IMR-90 (cell line): ENCODE measurements at regions not wholly inside any gene's neighbourhood (a gene's known extent, or its start where the extent isn't known, plus 50 kb on each side); places are given as distances from the start of the nearest gene placed in this dataset.

ENCODE experiments used
- ATAC-seq: fragments of 200-7000 bp; cut with Tn5 transposase; 2 replicates; pipeline ENCODE4 v1.9.1; 2020; ENCODE audit warnings: low read depth, mild to moderate bottlenecking, moderate library complexity
- BruUV-seq: library from RNA; stranded (reverse); fragments of 400-500 nt; replicated peaks from 2 replicates; lab custom pipeline; 2021; lab: Mats Ljungman, UMichigan
- CTCF ChIA-PET: fragments of 300-600 bp; formaldehyde crosslinking; extraction: SDS; loops from one replicate; lab custom pipeline; 2021; ENCODE audit warnings: antibody characterized with exemption; lab: Yijun Ruan, JAX
- POLR2A ChIA-PET: fragments of 300-600 bp; sonication (Branson Sonifier 250); formaldehyde crosslinking; loops from one replicate; lab custom pipeline; 2022; ENCODE audit warnings: antibody characterized with exemption; ENCODE audit not compliant: unreplicated experiment; lab: Charles Lee
- DNase-seq: peaks from one replicate; pipeline ENCODE4 v3.0.0; 2013
- H2AFZ ChIP-seq: replicated peaks from 2 replicates; pipeline ENCODE3; 2013; ENCODE audit warnings: low read length, mild to moderate bottlenecking; ENCODE audit not compliant: poor library complexity
- H2AK5ac ChIP-seq: 2 replicates; pipeline ENCODE4 v1.6.1; 2013; ENCODE audit warnings: low read depth, low read length, inconsistent platforms
- H2AK9ac ChIP-seq: replicated peaks from 2 replicates; pipeline ENCODE3; 2013; ENCODE audit warnings: mild to moderate bottlenecking, low read depth, low read length, moderate library complexity; ENCODE audit not compliant: poor library complexity
- H2BK120ac ChIP-seq: 2 replicates; pipeline ENCODE4 v1.6.1; 2013; ENCODE audit warnings: low read depth, low read length, inconsistent platforms
- H2BK15ac ChIP-seq: 3 replicates; pipeline ENCODE4 v1.6.1; 2013; ENCODE audit warnings: low read depth, low read length, inconsistent platforms
- H2BK20ac ChIP-seq: 2 replicates; pipeline ENCODE4 v1.6.1; 2013; ENCODE audit warnings: low read depth, mild to moderate bottlenecking, inconsistent platforms, low read length, moderate library complexity
- H2BK5ac ChIP-seq: 2 replicates; pipeline ENCODE4 v1.6.1; 2013; ENCODE audit warnings: mild to moderate bottlenecking, low read depth, low read length, inconsistent platforms; ENCODE audit not compliant: poor library complexity, severe bottlenecking
- H3K14ac ChIP-seq: replicated peaks from 2 replicates; pipeline ENCODE4 v1.6.1; 2013; ENCODE audit warnings: low read depth, low read length, inconsistent platforms
- H3K18ac ChIP-seq: 2 replicates; pipeline ENCODE4 v1.6.1; 2013; ENCODE audit warnings: low read depth, low read length, control low read depth
- H3K23ac ChIP-seq: 2 replicates; pipeline ENCODE4 v1.6.1; 2013; ENCODE audit warnings: low read depth, low read length, inconsistent platforms
- H3K27ac ChIP-seq: 2 replicates; pipeline ENCODE4 v1.5.1; 2013; ENCODE audit warnings: mild to moderate bottlenecking, control low read depth, low read length; ENCODE audit not compliant: insufficient read depth
- H3K27me3 ChIP-seq: 2 replicates; pipeline ENCODE4 v1.6.1; 2013; ENCODE audit warnings: low read length; ENCODE audit not compliant: control insufficient read depth, insufficient read depth
- H3K36me3 ChIP-seq: 2 replicates; pipeline ENCODE4 v1.6.1; 2013; ENCODE audit warnings: low read length, mixed read lengths; ENCODE audit not compliant: control insufficient read depth, insufficient read depth
- H3K4ac ChIP-seq: 2 replicates; pipeline ENCODE4 v1.6.1; 2013; ENCODE audit warnings: low read depth, low read length, inconsistent platforms
- H3K4me1 ChIP-seq: 2 replicates; pipeline ENCODE4 v1.6.1; 2013; ENCODE audit warnings: low read length, mixed read lengths; ENCODE audit not compliant: control insufficient read depth, insufficient read depth
- H3K4me2 ChIP-seq: 2 replicates; pipeline ENCODE4 v1.6.1; 2013; ENCODE audit warnings: low read depth, mild to moderate bottlenecking, control low read depth, low read length, moderate library complexity
- H3K4me3 ChIP-seq: 2 replicates; pipeline ENCODE4 v1.5.1; 2013; ENCODE audit warnings: low read depth, mild to moderate bottlenecking, control low read depth, low read length, moderate library complexity; ENCODE audit not compliant: insufficient read depth
- H3K56ac ChIP-seq: 2 replicates; pipeline ENCODE4 v1.6.1; 2013; ENCODE audit warnings: low read length, inconsistent platforms; ENCODE audit not compliant: insufficient read depth; ENCODE audit errors: extremely low read depth
- H3K79me1 ChIP-seq, 2 experiments: 2 replicates each; pipeline ENCODE4 v1.6.1; 2013; ENCODE audit warnings: low read length in 2 of 2, inconsistent platforms in 1 of 2, low read depth in 1 of 2
- H3K9ac ChIP-seq: 2 replicates; pipeline ENCODE4 v1.6.1; 2013; ENCODE audit warnings: low read depth, low read length, control low read depth
- H3K9me1 ChIP-seq: 2 replicates; pipeline ENCODE4 v1.6.1; 2013; ENCODE audit warnings: low read length, inconsistent platforms; ENCODE audit not compliant: insufficient read depth
- H3K9me3 ChIP-seq: 2 replicates; pipeline ENCODE4 v1.6.1; 2013; ENCODE audit warnings: low read length; ENCODE audit not compliant: control insufficient read depth, insufficient read depth
- H4K20me1 ChIP-seq: 2 replicates; pipeline ENCODE4 v1.6.1; 2013; ENCODE audit warnings: low read length, inconsistent platforms; ENCODE audit not compliant: insufficient read depth
- H4K5ac ChIP-seq: 2 replicates; pipeline ENCODE4 v1.6.1; 2013; ENCODE audit warnings: mild to moderate bottlenecking, low read depth, low read length, control low read depth
- H4K8ac ChIP-seq, 2 experiments: 2 replicates each; pipeline ENCODE4 v1.6.1; 2013; ENCODE audit warnings: low read depth in 2 of 2, low read length in 2 of 2, control low read depth in 1 of 2, inconsistent platforms in 1 of 2
- H4K91ac ChIP-seq: 2 replicates; pipeline ENCODE4 v1.6.1; 2013; ENCODE audit warnings: low read depth, low read length, inconsistent platforms; ENCODE audit not compliant: insufficient read depth
- BHLHE40 ChIP-seq: fragments of 150-350 bp; IDR thresholded peaks from 2 replicates; pipeline ENCODE4 v1.6.1; 2016; ENCODE audit warnings: mild to moderate bottlenecking, low read depth, low read length
- CEBPB ChIP-seq: IDR thresholded peaks from 2 replicates; pipeline ENCODE4 v1.6.1; 2012; ENCODE audit warnings: low read depth, low read length, improper control_type of control experiment
- CHD1 ChIP-seq: IDR thresholded peaks from 2 replicates; pipeline ENCODE4 v1.6.1; 2012; ENCODE audit warnings: low read depth, low read length, improper control_type of control experiment
- CTCF ChIP-seq: conservative IDR thresholded peaks from 2 replicates; pipeline ENCODE4 v1.5.1; 2012; ENCODE audit warnings: mild to moderate bottlenecking, low read depth, low read length, improper control_type of control experiment
- ELK1 ChIP-seq: fragments of 150-350 bp; IDR thresholded peaks from 2 replicates; pipeline ENCODE4 v1.6.1; 2016; ENCODE audit warnings: low read depth, mild to moderate bottlenecking, low read length, moderate library complexity, borderline replicate concordance
- FOS ChIP-seq: fragments of 150-350 bp; IDR thresholded peaks from 2 replicates; pipeline ENCODE4 v1.6.1; 2016; ENCODE audit warnings: low read depth, low read length
- MAFK ChIP-seq: IDR thresholded peaks from 2 replicates; pipeline ENCODE4 v1.6.1; 2012; ENCODE audit warnings: low read depth, low read length, improper control_type of control experiment
- MAZ ChIP-seq: IDR thresholded peaks from 2 replicates; pipeline ENCODE4 v1.6.1; 2012; ENCODE audit warnings: low read depth, mild to moderate bottlenecking, low read length, improper control_type of control experiment, moderate library complexity, borderline replicate concordance
- MXI1 ChIP-seq: IDR thresholded peaks from 2 replicates; pipeline ENCODE4 v1.6.1; 2012; ENCODE audit warnings: low read depth, mild to moderate bottlenecking, low read length, moderate library complexity, borderline replicate concordance
- NFE2L2 ChIP-seq: fragments of 150-350 bp; IDR thresholded peaks from 2 replicates; pipeline ENCODE4 v1.6.1; 2016; ENCODE audit warnings: low read depth, mild to moderate bottlenecking, low read length
- POLR2A ChIP-seq: IDR thresholded peaks from 2 replicates; pipeline ENCODE4 v1.6.1; 2012; ENCODE audit warnings: mild to moderate bottlenecking, low read depth, low read length
- RAD21 ChIP-seq: IDR thresholded peaks from 2 replicates; pipeline ENCODE4 v1.6.1; 2012; ENCODE audit warnings: low read length, improper control_type of control experiment
- RCOR1 ChIP-seq: IDR thresholded peaks from 2 replicates; pipeline ENCODE4 v1.6.1; 2012; ENCODE audit warnings: mild to moderate bottlenecking, low read length, improper control_type of control experiment; ENCODE audit not compliant: insufficient replicate concordance
- RFX5 ChIP-seq: IDR thresholded peaks from 2 replicates; pipeline ENCODE4 v1.8.0; 2012; ENCODE audit warnings: low read depth, mild to moderate bottlenecking, low read length, moderate library complexity
- SMC3 ChIP-seq: fragments of 150-350 bp; IDR thresholded peaks from 2 replicates; pipeline ENCODE4 v1.6.1; 2016; ENCODE audit warnings: low read depth, mild to moderate bottlenecking, antibody characterized with exemption, low read length, moderate library complexity
- WGBS, 2 experiments: methylation state at CpG; one replicate each; pipeline versions ENCODE4 v1.1.5 to v1.1.7; 2013; ENCODE audit warnings: missing lambda C conversion rate in 2 of 2; ENCODE audit not compliant: insufficient read length in 1 of 2; ENCODE audit errors: extremely low coverage in 2 of 2; 5-methylcytosine and 5-hydroxymethylcytosine counted together
- dilution Hi-C: fragments of 300-500 bp; cut with HindIII; formaldehyde crosslinking; loops from one replicate; pipeline ENCODE4 v1.14.3; 2018; ENCODE audit warnings: low sequenced_read_pairs; ENCODE audit not compliant: unreplicated experiment
- in situ Hi-C: fragments of 300-500 bp; cut with MboI; formaldehyde crosslinking; loops from 3 replicates; pipeline ENCODE4 v1.14.3; 2019; ENCODE audit warnings: low sequenced_read_pairs, inconsistent platforms, mixed read lengths
- intact Hi-C: fragments of 100-400 bp; cut with micrococcal nuclease; formaldehyde crosslinking; loops from 2 replicates; pipeline ENCODE4 v1.10.0; 2022
- TF ChIP-seq, protein P1 (sequence below): fragments of 150-350 bp; IDR thresholded peaks from 2 replicates; pipeline ENCODE4 v1.6.1; 2017; ENCODE audit warnings: mild to moderate bottlenecking, antibody characterized with exemption, low read length, low read depth

DNA sequence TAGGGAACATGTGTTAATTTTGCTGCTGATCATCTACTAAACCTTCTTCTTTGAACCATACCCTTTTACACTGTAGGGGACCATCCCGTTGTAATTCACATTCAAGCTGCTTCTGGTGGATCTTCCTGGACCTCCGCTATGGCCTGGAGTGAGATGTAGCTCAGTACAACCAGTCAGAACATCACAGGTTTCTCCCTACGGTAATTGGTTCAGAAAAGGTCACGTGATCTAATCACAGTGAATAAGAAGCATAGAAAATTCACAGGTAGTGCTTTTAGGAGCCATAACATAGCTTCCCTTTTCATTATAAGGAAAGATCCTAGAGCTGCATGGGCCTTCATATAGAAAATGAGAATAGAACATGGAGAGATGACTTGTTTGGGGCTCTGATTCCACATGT is 320.8 kb upstream of the PDZRN3 start:
- POLR2A ChIA-PET, result no interaction called here
- no peaks in the 10 kb centered on the region for H3K79me1 ChIP-seq
- no peak overlapping the region for H3K14ac ChIP-seq
- DNase-seq, result no peak
- CTCF ChIA-PET, result no interaction called here
- no peak overlapping the region for H3K4ac ChIP-seq
- no peaks in the 10 kb centered on the region for H3K4me1 ChIP-seq
- H3K4me3 ChIP-seq, result no peak overlapping the region
- intact Hi-C loops, result no loop called here
- H2AK5ac ChIP-seq, result no peak overlapping the region
- H3K27me3 ChIP-seq, result no peaks in the 10 kb centered on the region
- no peak overlapping the region for H2AK9ac ChIP-seq
- ATAC-seq, result no peak
- dilution Hi-C loops, result no loop called here
- no TSS peak for BruUV-seq
- H3K9me3 ChIP-seq, result no peaks in the 10 kb centered on the region
- H2BK20ac ChIP-seq, result no peak overlapping the region
- H2BK5ac ChIP-seq, result no peak overlapping the region
- H3K4me2 ChIP-seq, result no peak overlapping the region
- no peak overlapping the region for H3K9ac ChIP-seq
- H2BK15ac ChIP-seq, result no peak overlapping the region
- no peak overlapping the region for H4K91ac ChIP-seq
- H4K8ac ChIP-seq, result no peak overlapping the region
- no peaks in the 10 kb centered on the region for H3K9me1 ChIP-seq
- no peak overlapping the region for H2AFZ ChIP-seq
- H4K5ac ChIP-seq, result no peak overlapping the region
- no peak overlapping the region for H3K56ac ChIP-seq
- in situ Hi-C loops, result no loop called here
- no peak overlapping the region for H3K23ac ChIP-seq
- H4K20me1 ChIP-seq, result no peaks in the 10 kb centered on the region
- no peak overlapping the region for H2BK120ac ChIP-seq
- H3K18ac ChIP-seq, result no peak overlapping the region
- H3K36me3 ChIP-seq, result no peaks in the 10 kb centered on the region
- 0% methylated on average over 1 of the region's 4 CpGs; no CpG with 5 or more reads in 1 of the 2 experiments for WGBS, 2 experiments
- no peak overlapping the region for H3K27ac ChIP-seq
- TF ChIP-seq ELK1, result no peak
- TF ChIP-seq RCOR1, result no peak
- no peak for TF ChIP-seq FOS
- TF ChIP-seq CHD1, result no peak
- no peak for TF ChIP-seq CEBPB
- no peak for TF ChIP-seq MAZ
- TF ChIP-seq NFE2L2, result no peak
- TF ChIP-seq CTCF, result no peak
- no peak for TF ChIP-seq SMC3
- TF ChIP-seq RAD21, result no peak
- TF ChIP-seq RFX5, result no peak
- TF ChIP-seq, protein P1, sequence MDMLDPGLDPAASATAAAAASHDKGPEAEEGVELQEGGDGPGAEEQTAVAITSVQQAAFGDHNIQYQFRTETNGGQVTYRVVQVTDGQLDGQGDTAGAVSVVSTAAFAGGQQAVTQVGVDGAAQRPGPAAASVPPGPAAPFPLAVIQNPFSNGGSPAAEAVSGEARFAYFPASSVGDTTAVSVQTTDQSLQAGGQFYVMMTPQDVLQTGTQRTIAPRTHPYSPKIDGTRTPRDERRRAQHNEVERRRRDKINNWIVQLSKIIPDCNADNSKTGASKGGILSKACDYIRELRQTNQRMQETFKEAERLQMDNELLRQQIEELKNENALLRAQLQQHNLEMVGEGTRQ, result no peak
- no peak for TF ChIP-seq MAFK
- no peak for TF ChIP-seq POLR2A
- TF ChIP-seq BHLHE40, result no peak
- TF ChIP-seq MXI1, result no peak
